WTC11 (cell line): ENCODE measurements at regions not wholly inside any gene's neighbourhood (a gene's known extent, or its start where the extent isn't known, plus 50 kb on each side); places are given as distances from the start of the nearest gene placed in this dataset.

ENCODE experiments used
- ATAC-seq: fragments of 200-7000 bp; cut with Tn5 transposase; 2 replicates; pipeline ENCODE4 v1.10.0; 2021; ENCODE audit warnings: mild to moderate bottlenecking, moderate library complexity
- CTCF ChIA-PET: fragments of 300-600 bp; sonication (Branson Sonifier 250); formaldehyde crosslinking; loops from one replicate; lab custom pipeline; 2021; ENCODE audit warnings: antibody characterized with exemption; lab: Charles Lee
- POLR2A ChIA-PET: fragments of 350-600 bp; sonication (Branson Sonifier 250); formaldehyde crosslinking; loops from one replicate; lab custom pipeline; 2021; ENCODE audit warnings: antibody characterized with exemption; lab: Charles Lee
- DNase-seq: peaks from one replicate; pipeline ENCODE4 v3.0.0; 2021; ENCODE audit warnings: low spot score
- H3K27ac Mint-ChIP-seq: 2 replicates; pipeline ENCODE4 v1.8.0; 2021; ENCODE audit warnings: mixed read lengths
- H3K27me3 Mint-ChIP-seq: 2 replicates; pipeline ENCODE4 v1.8.0; 2021; ENCODE audit warnings: low read depth, mild to moderate bottlenecking, moderate library complexity, mixed read lengths
- H3K36me3 Mint-ChIP-seq: 2 replicates; pipeline ENCODE4 v1.8.0; 2021; ENCODE audit warnings: mixed read lengths
- H3K4me1 Mint-ChIP-seq: 2 replicates; pipeline ENCODE4 v1.8.0; 2022; ENCODE audit warnings: mixed read lengths
- H3K4me3 Mint-ChIP-seq: 2 replicates; pipeline ENCODE4 v1.8.0; 2021; ENCODE audit warnings: mild to moderate bottlenecking, moderate library complexity, mixed read lengths
- H3K9me3 Mint-ChIP-seq: 2 replicates; pipeline ENCODE4 v1.8.0; 2021; ENCODE audit warnings: mixed read lengths
- ATF1 ChIP-seq: sonication (generic); formaldehyde crosslinking; IDR thresholded peaks from 2 replicates; pipeline ENCODE4 v1.8.1; 2023; ENCODE audit warnings: mild to moderate bottlenecking, moderate library complexity, missing genetic modification reagents
- CREM ChIP-seq: sonication (generic); formaldehyde crosslinking; IDR thresholded peaks from 2 replicates; pipeline ENCODE4 v1.8.1; 2022; ENCODE audit warnings: mild to moderate bottlenecking, missing genetic modification reagents, moderate library complexity
- FOXJ3 ChIP-seq: sonication (generic); formaldehyde crosslinking; IDR thresholded peaks from 2 replicates; pipeline ENCODE4 v1.9.0; 2021; ENCODE audit warnings: missing genetic modification reagents, mild to moderate bottlenecking, borderline replicate concordance
- IRF2 ChIP-seq: sonication (generic); formaldehyde crosslinking; IDR thresholded peaks from 2 replicates; pipeline ENCODE4 v1.8.0; 2022; ENCODE audit warnings: low read depth, missing genetic modification reagents, borderline replicate concordance
- NR3C1 ChIP-seq: sonication (generic); formaldehyde crosslinking; conservative IDR thresholded peaks from 2 replicates; pipeline ENCODE4 v1.8.1; 2023; ENCODE audit warnings: low read depth, mild to moderate bottlenecking, missing genetic modification reagents
- PRRX2 ChIP-seq: fragments of 250-450 bp; sonication (Bioruptor Pico); IDR thresholded peaks from 2 replicates; pipeline ENCODE4 v1.8.0; 2021; ENCODE audit warnings: mild to moderate bottlenecking
- RORB ChIP-seq: fragments of 250-450 bp; sonication (Bioruptor Pico); IDR thresholded peaks from 2 replicates; pipeline ENCODE4 v1.9.0; 2021; ENCODE audit warnings: mild to moderate bottlenecking
- ZBTB21 ChIP-seq: sonication (generic); formaldehyde crosslinking; IDR thresholded peaks from 2 replicates; pipeline ENCODE4 v1.8.1; 2023; ENCODE audit warnings: mild to moderate bottlenecking, missing genetic modification reagents, borderline replicate concordance
- ZNF232 ChIP-seq: sonication (generic); formaldehyde crosslinking; IDR thresholded peaks from 2 replicates; pipeline ENCODE4 v1.8.0; 2022; ENCODE audit warnings: mild to moderate bottlenecking, missing genetic modification reagents
- ZNF263 ChIP-seq: sonication (generic); formaldehyde crosslinking; IDR thresholded peaks from 2 replicates; pipeline ENCODE4 v1.8.1; 2022; ENCODE audit warnings: low read depth, mild to moderate bottlenecking, moderate library complexity, missing genetic modification reagents
- ZNF396 ChIP-seq: fragments of 250-450 bp; sonication (Bioruptor Pico); IDR thresholded peaks from 2 replicates; pipeline ENCODE4 v1.8.0; 2021; ENCODE audit warnings: mild to moderate bottlenecking, moderate library complexity, borderline replicate concordance
- TF ChIP-seq, protein P1 (sequence below): fragments of 250-450 bp; sonication (Bioruptor Pico); IDR thresholded peaks from 2 replicates; pipeline ENCODE4 v1.9.0; 2021; ENCODE audit warnings: moderate library complexity, mild to moderate bottlenecking, inconsistent platforms, borderline replicate concordance
- TF ChIP-seq, protein P2 (sequence below): sonication (generic); formaldehyde crosslinking; IDR thresholded peaks from 2 replicates; pipeline ENCODE4 v1.8.1; 2023; ENCODE audit warnings: mild to moderate bottlenecking, missing genetic modification reagents, borderline replicate concordance
- TF ChIP-seq, protein P3 (sequence below): sonication (generic); formaldehyde crosslinking; IDR thresholded peaks from 2 replicates; pipeline ENCODE4 v1.8.0; 2022; ENCODE audit warnings: mild to moderate bottlenecking, missing genetic modification reagents
- TF ChIP-seq, protein P4 (sequence below): sonication (generic); formaldehyde crosslinking; IDR thresholded peaks from 2 replicates; pipeline ENCODE4 v1.8.0; 2023; ENCODE audit warnings: missing genetic modification reagents, mild to moderate bottlenecking, borderline replicate concordance
- TF ChIP-seq, protein P5 (sequence below): sonication (generic); formaldehyde crosslinking; IDR thresholded peaks from 2 replicates; pipeline ENCODE4 v1.8.1; 2023; ENCODE audit warnings: mild to moderate bottlenecking, missing genetic modification reagents
- TF ChIP-seq, protein P6 (sequence below): sonication (generic); formaldehyde crosslinking; IDR thresholded peaks from 2 replicates; pipeline ENCODE4 v1.8.0; 2022; ENCODE audit warnings: mild to moderate bottlenecking, missing genetic modification reagents
- TF ChIP-seq, protein P7 (sequence below): sonication (generic); formaldehyde crosslinking; IDR thresholded peaks from 2 replicates; pipeline ENCODE4 v1.8.0; 2022; ENCODE audit warnings: missing genetic modification reagents

DNA sequence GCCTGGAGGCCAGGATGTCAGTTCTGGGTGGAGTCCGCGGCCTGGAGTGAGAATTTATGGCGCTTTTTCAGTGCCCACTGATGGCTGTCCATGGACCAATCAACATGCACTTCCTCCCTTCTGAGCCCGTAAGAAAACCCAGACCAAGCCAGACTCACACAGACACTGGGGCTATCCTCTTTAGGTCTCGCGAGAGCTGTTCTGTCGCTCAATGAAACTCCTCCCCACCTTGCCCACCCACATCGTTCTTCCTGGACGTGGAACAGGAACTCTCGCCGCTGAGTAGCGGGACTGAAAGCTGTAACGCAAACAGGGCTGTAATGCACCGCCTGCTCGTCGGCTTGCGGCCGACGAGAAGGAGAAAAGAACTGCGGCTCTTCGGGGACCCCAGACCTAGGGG, 833.0 kb upstream of the CADM2 start:
- no peak overlapping the region for H3K4me3 Mint-ChIP-seq
- peaks cover 3% of the 10 kb centered on the region; the same call in 1 of the 2 replicates for H3K9me3 Mint-ChIP-seq
- H3K27ac Mint-ChIP-seq, result no peak overlapping the region
- TF ChIP-seq, protein P1, sequence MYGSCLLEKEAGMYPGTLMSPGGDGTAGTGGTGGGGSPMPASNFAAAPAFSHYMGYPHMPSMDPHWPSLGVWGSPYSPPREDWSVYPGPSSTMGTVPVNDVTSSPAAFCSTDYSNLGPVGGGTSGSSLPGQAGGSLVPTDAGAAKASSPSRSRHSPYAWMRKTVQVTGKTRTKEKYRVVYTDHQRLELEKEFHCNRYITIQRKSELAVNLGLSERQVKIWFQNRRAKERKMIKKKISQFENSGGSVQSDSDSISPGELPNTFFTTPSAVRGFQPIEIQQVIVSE (CRISPR knock-in tag), result no peak
- TF ChIP-seq, protein P2, sequence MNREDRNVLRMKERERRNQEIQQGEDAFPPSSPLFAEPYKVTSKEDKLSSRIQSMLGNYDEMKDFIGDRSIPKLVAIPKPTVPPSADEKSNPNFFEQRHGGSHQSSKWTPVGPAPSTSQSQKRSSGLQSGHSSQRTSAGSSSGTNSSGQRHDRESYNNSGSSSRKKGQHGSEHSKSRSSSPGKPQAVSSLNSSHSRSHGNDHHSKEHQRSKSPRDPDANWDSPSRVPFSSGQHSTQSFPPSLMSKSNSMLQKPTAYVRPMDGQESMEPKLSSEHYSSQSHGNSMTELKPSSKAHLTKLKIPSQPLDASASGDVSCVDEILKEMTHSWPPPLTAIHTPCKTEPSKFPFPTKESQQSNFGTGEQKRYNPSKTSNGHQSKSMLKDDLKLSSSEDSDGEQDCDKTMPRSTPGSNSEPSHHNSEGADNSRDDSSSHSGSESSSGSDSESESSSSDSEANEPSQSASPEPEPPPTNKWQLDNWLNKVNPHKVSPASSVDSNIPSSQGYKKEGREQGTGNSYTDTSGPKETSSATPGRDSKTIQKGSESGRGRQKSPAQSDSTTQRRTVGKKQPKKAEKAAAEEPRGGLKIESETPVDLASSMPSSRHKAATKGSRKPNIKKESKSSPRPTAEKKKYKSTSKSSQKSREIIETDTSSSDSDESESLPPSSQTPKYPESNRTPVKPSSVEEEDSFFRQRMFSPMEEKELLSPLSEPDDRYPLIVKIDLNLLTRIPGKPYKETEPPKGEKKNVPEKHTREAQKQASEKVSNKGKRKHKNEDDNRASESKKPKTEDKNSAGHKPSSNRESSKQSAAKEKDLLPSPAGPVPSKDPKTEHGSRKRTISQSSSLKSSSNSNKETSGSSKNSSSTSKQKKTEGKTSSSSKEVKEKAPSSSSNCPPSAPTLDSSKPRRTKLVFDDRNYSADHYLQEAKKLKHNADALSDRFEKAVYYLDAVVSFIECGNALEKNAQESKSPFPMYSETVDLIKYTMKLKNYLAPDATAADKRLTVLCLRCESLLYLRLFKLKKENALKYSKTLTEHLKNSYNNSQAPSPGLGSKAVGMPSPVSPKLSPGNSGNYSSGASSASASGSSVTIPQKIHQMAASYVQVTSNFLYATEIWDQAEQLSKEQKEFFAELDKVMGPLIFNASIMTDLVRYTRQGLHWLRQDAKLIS (CRISPR knock-in tag), result no peak
- TF ChIP-seq ZNF396 (CRISPR knock-in tag) (no peak), IRF2 (CRISPR knock-in tag) (no peak), RORB (CRISPR knock-in tag) (no peak), ZBTB21 (no peak), ATF1 (no peak), PRRX2 (CRISPR knock-in tag) (no peak), CREM (CRISPR knock-in tag) (no peak), ZNF232 (CRISPR knock-in tag) (no peak), ZNF263 (CRISPR knock-in tag) (no peak), FOXJ3 (CRISPR knock-in tag) (no peak), NR3C1 (CRISPR knock-in tag) (no peak)
- TF ChIP-seq, protein P3, sequence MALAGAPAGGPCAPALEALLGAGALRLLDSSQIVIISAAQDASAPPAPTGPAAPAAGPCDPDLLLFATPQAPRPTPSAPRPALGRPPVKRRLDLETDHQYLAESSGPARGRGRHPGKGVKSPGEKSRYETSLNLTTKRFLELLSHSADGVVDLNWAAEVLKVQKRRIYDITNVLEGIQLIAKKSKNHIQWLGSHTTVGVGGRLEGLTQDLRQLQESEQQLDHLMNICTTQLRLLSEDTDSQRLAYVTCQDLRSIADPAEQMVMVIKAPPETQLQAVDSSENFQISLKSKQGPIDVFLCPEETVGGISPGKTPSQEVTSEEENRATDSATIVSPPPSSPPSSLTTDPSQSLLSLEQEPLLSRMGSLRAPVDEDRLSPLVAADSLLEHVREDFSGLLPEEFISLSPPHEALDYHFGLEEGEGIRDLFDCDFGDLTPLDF (CRISPR knock-in tag), result no peak
- TF ChIP-seq, protein P4, sequence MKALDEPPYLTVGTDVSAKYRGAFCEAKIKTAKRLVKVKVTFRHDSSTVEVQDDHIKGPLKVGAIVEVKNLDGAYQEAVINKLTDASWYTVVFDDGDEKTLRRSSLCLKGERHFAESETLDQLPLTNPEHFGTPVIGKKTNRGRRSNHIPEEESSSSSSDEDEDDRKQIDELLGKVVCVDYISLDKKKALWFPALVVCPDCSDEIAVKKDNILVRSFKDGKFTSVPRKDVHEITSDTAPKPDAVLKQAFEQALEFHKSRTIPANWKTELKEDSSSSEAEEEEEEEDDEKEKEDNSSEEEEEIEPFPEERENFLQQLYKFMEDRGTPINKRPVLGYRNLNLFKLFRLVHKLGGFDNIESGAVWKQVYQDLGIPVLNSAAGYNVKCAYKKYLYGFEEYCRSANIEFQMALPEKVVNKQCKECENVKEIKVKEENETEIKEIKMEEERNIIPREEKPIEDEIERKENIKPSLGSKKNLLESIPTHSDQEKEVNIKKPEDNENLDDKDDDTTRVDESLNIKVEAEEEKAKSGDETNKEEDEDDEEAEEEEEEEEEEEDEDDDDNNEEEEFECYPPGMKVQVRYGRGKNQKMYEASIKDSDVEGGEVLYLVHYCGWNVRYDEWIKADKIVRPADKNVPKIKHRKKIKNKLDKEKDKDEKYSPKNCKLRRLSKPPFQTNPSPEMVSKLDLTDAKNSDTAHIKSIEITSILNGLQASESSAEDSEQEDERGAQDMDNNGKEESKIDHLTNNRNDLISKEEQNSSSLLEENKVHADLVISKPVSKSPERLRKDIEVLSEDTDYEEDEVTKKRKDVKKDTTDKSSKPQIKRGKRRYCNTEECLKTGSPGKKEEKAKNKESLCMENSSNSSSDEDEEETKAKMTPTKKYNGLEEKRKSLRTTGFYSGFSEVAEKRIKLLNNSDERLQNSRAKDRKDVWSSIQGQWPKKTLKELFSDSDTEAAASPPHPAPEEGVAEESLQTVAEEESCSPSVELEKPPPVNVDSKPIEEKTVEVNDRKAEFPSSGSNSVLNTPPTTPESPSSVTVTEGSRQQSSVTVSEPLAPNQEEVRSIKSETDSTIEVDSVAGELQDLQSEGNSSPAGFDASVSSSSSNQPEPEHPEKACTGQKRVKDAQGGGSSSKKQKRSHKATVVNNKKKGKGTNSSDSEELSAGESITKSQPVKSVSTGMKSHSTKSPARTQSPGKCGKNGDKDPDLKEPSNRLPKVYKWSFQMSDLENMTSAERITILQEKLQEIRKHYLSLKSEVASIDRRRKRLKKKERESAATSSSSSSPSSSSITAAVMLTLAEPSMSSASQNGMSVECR (CRISPR knock-in tag), result no peak
- TF ChIP-seq, protein P5, sequence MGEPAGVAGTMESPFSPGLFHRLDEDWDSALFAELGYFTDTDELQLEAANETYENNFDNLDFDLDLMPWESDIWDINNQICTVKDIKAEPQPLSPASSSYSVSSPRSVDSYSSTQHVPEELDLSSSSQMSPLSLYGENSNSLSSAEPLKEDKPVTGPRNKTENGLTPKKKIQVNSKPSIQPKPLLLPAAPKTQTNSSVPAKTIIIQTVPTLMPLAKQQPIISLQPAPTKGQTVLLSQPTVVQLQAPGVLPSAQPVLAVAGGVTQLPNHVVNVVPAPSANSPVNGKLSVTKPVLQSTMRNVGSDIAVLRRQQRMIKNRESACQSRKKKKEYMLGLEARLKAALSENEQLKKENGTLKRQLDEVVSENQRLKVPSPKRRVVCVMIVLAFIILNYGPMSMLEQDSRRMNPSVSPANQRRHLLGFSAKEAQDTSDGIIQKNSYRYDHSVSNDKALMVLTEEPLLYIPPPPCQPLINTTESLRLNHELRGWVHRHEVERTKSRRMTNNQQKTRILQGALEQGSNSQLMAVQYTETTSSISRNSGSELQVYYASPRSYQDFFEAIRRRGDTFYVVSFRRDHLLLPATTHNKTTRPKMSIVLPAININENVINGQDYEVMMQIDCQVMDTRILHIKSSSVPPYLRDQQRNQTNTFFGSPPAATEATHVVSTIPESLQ, result no peak
- TF ChIP-seq, protein P6, sequence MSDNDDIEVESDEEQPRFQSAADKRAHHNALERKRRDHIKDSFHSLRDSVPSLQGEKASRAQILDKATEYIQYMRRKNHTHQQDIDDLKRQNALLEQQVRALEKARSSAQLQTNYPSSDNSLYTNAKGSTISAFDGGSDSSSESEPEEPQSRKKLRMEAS (CRISPR knock-in tag), result no peak
- TF ChIP-seq, protein P7, sequence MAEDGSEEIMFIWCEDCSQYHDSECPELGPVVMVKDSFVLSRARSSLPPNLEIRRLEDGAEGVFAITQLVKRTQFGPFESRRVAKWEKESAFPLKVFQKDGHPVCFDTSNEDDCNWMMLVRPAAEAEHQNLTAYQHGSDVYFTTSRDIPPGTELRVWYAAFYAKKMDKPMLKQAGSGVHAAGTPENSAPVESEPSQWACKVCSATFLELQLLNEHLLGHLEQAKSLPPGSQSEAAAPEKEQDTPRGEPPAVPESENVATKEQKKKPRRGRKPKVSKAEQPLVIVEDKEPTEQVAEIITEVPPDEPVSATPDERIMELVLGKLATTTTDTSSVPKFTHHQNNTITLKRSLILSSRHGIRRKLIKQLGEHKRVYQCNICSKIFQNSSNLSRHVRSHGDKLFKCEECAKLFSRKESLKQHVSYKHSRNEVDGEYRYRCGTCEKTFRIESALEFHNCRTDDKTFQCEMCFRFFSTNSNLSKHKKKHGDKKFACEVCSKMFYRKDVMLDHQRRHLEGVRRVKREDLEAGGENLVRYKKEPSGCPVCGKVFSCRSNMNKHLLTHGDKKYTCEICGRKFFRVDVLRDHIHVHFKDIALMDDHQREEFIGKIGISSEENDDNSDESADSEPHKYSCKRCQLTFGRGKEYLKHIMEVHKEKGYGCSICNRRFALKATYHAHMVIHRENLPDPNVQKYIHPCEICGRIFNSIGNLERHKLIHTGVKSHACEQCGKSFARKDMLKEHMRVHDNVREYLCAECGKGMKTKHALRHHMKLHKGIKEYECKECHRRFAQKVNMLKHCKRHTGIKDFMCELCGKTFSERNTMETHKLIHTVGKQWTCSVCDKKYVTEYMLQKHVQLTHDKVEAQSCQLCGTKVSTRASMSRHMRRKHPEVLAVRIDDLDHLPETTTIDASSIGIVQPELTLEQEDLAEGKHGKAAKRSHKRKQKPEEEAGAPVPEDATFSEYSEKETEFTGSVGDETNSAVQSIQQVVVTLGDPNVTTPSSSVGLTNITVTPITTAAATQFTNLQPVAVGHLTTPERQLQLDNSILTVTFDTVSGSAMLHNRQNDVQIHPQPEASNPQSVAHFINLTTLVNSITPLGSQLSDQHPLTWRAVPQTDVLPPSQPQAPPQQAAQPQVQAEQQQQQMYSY (CRISPR knock-in tag), result no peak
- H3K4me1 Mint-ChIP-seq, result no peaks in the 10 kb centered on the region
- H3K27me3 Mint-ChIP-seq, result no peaks in the 10 kb centered on the region; the same call in 1 of the 2 replicates
- DNase-seq (no peak), ATAC-seq (no peak)
- ChIA-PET CTCF (interaction anchor here (1.7 kb wide), 1 partner anchor 11 kb away, joined by 8 read pairs; no protein-coding TSS in a partner anchor), POLR2A (no interaction called here)
- H3K36me3 Mint-ChIP-seq, result no peaks in the 10 kb centered on the region
